ENCODE measurements at regions not wholly inside any gene's neighbourhood (a gene's known extent, or its start where the extent isn't known, plus 50 kb on each side); places are given as distances from the start of the nearest gene placed in this dataset.

DNA sequence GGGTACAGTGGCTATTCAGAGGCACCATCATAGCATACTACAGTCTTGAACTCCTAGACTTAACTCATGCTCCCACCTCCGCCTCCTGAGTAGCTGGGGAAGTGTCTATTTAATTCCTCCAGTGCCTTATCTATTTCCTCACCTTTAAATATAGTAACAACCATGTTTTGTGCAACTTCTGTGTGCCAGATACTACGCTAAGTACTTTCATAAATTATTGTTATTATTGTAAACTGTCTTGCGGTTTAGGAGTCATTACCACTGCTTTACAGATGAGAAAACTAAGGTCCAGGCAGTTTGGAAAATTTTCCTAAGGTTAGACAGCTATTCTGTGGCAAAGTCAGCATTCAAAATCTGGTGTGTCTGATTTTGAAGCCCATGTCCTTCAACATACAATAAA, 359.1 kb upstream of the XYLT1 start:
- DNase-seq (ENCODE audit: low read depth in 1 of 2, low spot score in 1 of 2), result no peak
- no peak overlapping the region for H3K4me3 ChIP-seq
- H3K4me1 ChIP-seq (ENCODE audit: low read depth), result no peaks in the 10 kb centered on the region
- no peaks in the 10 kb centered on the region for H3K36me3 ChIP-seq
- H3K27ac ChIP-seq, result no peak overlapping the region
- H3K9me3 ChIP-seq (ENCODE audit: low read depth), result no peaks in the 10 kb centered on the region
- H3K27me3 ChIP-seq, result no peaks in the 10 kb centered on the region
- no peak for TF ChIP-seq CTCF (IDR thresholded peaks at IDR 0.05; ENCODE audit: low read depth, low read length)

GRCh38 chr16:17828012-17828411, 357.3 kb upstream of the XYLT1 start:
- Histone ChIP-seq H3K27me3 (no peaks in the 10 kb centered on the region), H3K9me3 (ENCODE audit: low read depth) (no peaks in the 10 kb centered on the region), H3K27ac (no peak overlapping the region), H3K36me3 (no peaks in the 10 kb centered on the region), H3K4me3 (no peak overlapping the region), H3K4me1 (ENCODE audit: low read depth) (no peaks in the 10 kb centered on the region)
- TF ChIP-seq CTCF (IDR thresholded peaks at IDR 0.05; ENCODE audit: low read depth, low read length), result no peak
- DNase-seq (ENCODE audit: low read depth in 1 of 2, low spot score in 1 of 2), result peak in 1 of 2 donors; percentile 3

- Histone ChIP-seq H3K4me3 (no peak overlapping the region), H3K27me3 (no peaks in the 10 kb centered on the region), H3K9me3 (ENCODE audit: low read depth) (no peaks in the 10 kb centered on the region), H3K27ac (no peak overlapping the region), H3K4me1 (ENCODE audit: low read depth) (no peaks in the 10 kb centered on the region), H3K36me3 (no peaks in the 10 kb centered on the region)
- no peak for TF ChIP-seq CTCF (IDR thresholded peaks at IDR 0.05; ENCODE audit: low read depth, low read length)
- no peak for DNase-seq (ENCODE audit: low read depth in 1 of 2, low spot score in 1 of 2)
Observed at GRCh38 chr16:17827313-17827712, 356.6 kb upstream of the XYLT1 start.

- no peaks in the 10 kb centered on the region for H3K27me3 ChIP-seq
- H3K9me3 ChIP-seq (ENCODE audit: low read depth), result no peaks in the 10 kb centered on the region
- no peak for DNase-seq (ENCODE audit: low read depth in 1 of 2, low spot score in 1 of 2)
- H3K36me3 ChIP-seq, result no peaks in the 10 kb centered on the region
- no peak for TF ChIP-seq CTCF (IDR thresholded peaks at IDR 0.05; ENCODE audit: low read depth, low read length)
- H3K27ac ChIP-seq, result no peak overlapping the region
- no peak overlapping the region for H3K4me3 ChIP-seq
- H3K4me1 ChIP-seq (ENCODE audit: low read depth), result no peaks in the 10 kb centered on the region
Observed at GRCh38 chr16:17817943-17818342, 347.2 kb upstream of the XYLT1 start.

- no peak for DNase-seq (ENCODE audit: low read depth in 1 of 2, low spot score in 1 of 2)
- H3K36me3 ChIP-seq, result no peaks in the 10 kb centered on the region
- no peaks in the 10 kb centered on the region for H3K4me1 ChIP-seq (ENCODE audit: low read depth)
- no peak overlapping the region for H3K27ac ChIP-seq
- no peaks in the 10 kb centered on the region for H3K9me3 ChIP-seq (ENCODE audit: low read depth)
- no peak overlapping the region for H3K4me3 ChIP-seq
- TF ChIP-seq CTCF (IDR thresholded peaks at IDR 0.05; ENCODE audit: low read depth, low read length), result no peak
- H3K27me3 ChIP-seq, result no peaks in the 10 kb centered on the region
Observed at GRCh38 chr16:17817260-17817659, 346.5 kb upstream of the XYLT1 start.

- H3K27me3 ChIP-seq, result no peaks in the 10 kb centered on the region
- no peaks in the 10 kb centered on the region for H3K4me1 ChIP-seq (ENCODE audit: low read depth)
- H3K9me3 ChIP-seq (ENCODE audit: low read depth), result no peaks in the 10 kb centered on the region
- TF ChIP-seq CTCF (IDR thresholded peaks at IDR 0.05; ENCODE audit: low read depth, low read length), result no peak
- no peak overlapping the region for H3K27ac ChIP-seq
- no peaks in the 10 kb centered on the region for H3K36me3 ChIP-seq
- no peak overlapping the region for H3K4me3 ChIP-seq
- no peak for DNase-seq (ENCODE audit: low read depth in 1 of 2, low spot score in 1 of 2)
Observed at GRCh38 chr16:17812771-17813170, 342.0 kb upstream of the XYLT1 start.
